HepG2 (cell line): ENCODE measurements at regions not wholly inside any gene's neighbourhood (a gene's known extent, or its start where the extent isn't known, plus 50 kb on each side); places are given as distances from the start of the nearest gene placed in this dataset.

Source experiments
- ATAC-seq: fragments of 200-7000 bp; cut with Tn5 transposase; 3 replicates; pipeline ENCODE4 v1.9.1; 2020; ENCODE audit warnings: mild to moderate bottlenecking, moderate library complexity
- BruUV-seq: library from RNA; stranded (reverse); fragments of 400-500 nt; replicated peaks from 2 replicates; lab custom pipeline; 2021; lab: Mats Ljungman, UMichigan
- CTCF ChIA-PET: fragments of 300-600 bp; formaldehyde crosslinking; extraction: SDS; loops from one replicate; lab custom pipeline; 2021; ENCODE audit warnings: low total read pairs, inconsistent platforms, low intra/inter-chr PET ratio; lab: Yijun Ruan, JAX
- POLR2A ChIA-PET: fragments of 350-600 bp; sonication (Branson Sonifier 250); formaldehyde crosslinking; loops from one replicate; lab custom pipeline; 2020; ENCODE audit warnings: antibody characterized with exemption, inconsistent platforms; lab: Yijun Ruan, JAX
- DNase-seq: peaks from one replicate; pipeline ENCODE4 v3.0.0-alpha.2; 2015; ENCODE audit warnings: low spot score
- FAIRE-seq: peaks from 3 replicates; lab custom pipeline; 2011; peaks lifted over from hg19 to GRCh38; lab: Jason Lieb, UNC
- H2AFZ ChIP-seq: one replicate; pipeline ENCODE4 v1.6.1; 2011; ENCODE audit warnings: low read length, inconsistent platforms
- H3K27ac ChIP-seq: fragments of 300-600 bp; 3 replicates; pipeline ENCODE4 v1.8.0; 2011; ENCODE audit warnings: mixed run types, mild to moderate bottlenecking, mixed read lengths, low read length, inconsistent platforms; ENCODE audit not compliant: insufficient read depth; ENCODE audit errors: extremely low read length
- H3K27me3 ChIP-seq, 2 experiments: fragments of 200-600 bp in 1 of 2; 2 replicates in 1 of 2; 3 replicates in 1 of 2; pipeline versions ENCODE4 v1.6.0 to v1.8.0; 2011; ENCODE audit warnings: low read length in 2 of 2, mild to moderate bottlenecking in 2 of 2, moderate library complexity in 2 of 2, inconsistent platforms in 1 of 2; ENCODE audit not compliant: insufficient read depth in 2 of 2, control insufficient read depth in 1 of 2
- H3K36me3 ChIP-seq, 2 experiments: fragments of 200-600 bp in 1 of 2; replicated peaks in 1 of 2; 2 replicates in 1 of 2; 3 replicates in 1 of 2; pipeline versions ENCODE4 v1.5.1 to v1.8.0; 2011; ENCODE audit warnings: low read length in 2 of 2, inconsistent platforms in 1 of 2; ENCODE audit not compliant: insufficient read depth in 2 of 2, control insufficient read depth in 1 of 2
- H3K4me1 ChIP-seq: 2 replicates; pipeline ENCODE4 v1.5.1; 2012; ENCODE audit warnings: low read length, inconsistent platforms; ENCODE audit not compliant: insufficient read depth
- H3K4me2 ChIP-seq: 2 replicates; pipeline ENCODE4 v1.6.0; 2011; ENCODE audit warnings: low read depth, low read length, inconsistent platforms
- H3K4me3 ChIP-seq, 3 experiments: fragments of 200-600 bp in 1 of 3; sonication (generic), shearing (Covaris generic) in 1 of 3; replicated peaks in 1 of 3; 2 replicates each; pipeline ENCODE4 v1.5.1; 2011 to 2016; ENCODE audit warnings: low read length in 3 of 3, inconsistent platforms in 2 of 3, low read depth in 2 of 3, mild to moderate bottlenecking in 2 of 3, control low read depth in 1 of 3, mixed read lengths in 1 of 3; ENCODE audit not compliant: insufficient read depth in 1 of 3
- H3K79me2 ChIP-seq: one replicate; pipeline ENCODE4 v1.6.1; 2011; ENCODE audit warnings: low read length, inconsistent platforms; ENCODE audit not compliant: insufficient read depth
- H3K9ac ChIP-seq: 2 replicates; pipeline ENCODE4 v1.6.0; 2011; ENCODE audit warnings: mild to moderate bottlenecking, low read depth, low read length, inconsistent platforms; ENCODE audit not compliant: insufficient read depth
- H3K9me3 ChIP-seq: 2 replicates; pipeline ENCODE4 v1.5.1; 2012; ENCODE audit warnings: mild to moderate bottlenecking, low read length
- H4K20me1 ChIP-seq: 2 replicates; pipeline ENCODE4 v1.6.0; 2011; ENCODE audit warnings: inconsistent platforms, mild to moderate bottlenecking, low read length, moderate library complexity; ENCODE audit not compliant: insufficient read depth
- NKX3-1 ChIP-seq: sonication (generic); formaldehyde crosslinking; IDR thresholded peaks from 2 replicates; pipeline ENCODE4 v1.5.0; 2020; ENCODE audit warnings: missing genetic modification reagents
- ZBTB21 ChIP-seq: sonication (generic); formaldehyde crosslinking; IDR thresholded peaks from 2 replicates; pipeline ENCODE4 v1.4.0; 2020; ENCODE audit warnings: missing genetic modification reagents
- ZNF776 ChIP-seq: sonication (generic); formaldehyde crosslinking; IDR thresholded peaks from 2 replicates; pipeline ENCODE4 v1.4.0; 2020; ENCODE audit warnings: mild to moderate bottlenecking, missing genetic modification reagents
- WGBS: methylation state at CpG from one replicate; pipeline ENCODE4 v1.1.6; 2017; ENCODE audit warnings: low lambda C conversion rate; 5-methylcytosine and 5-hydroxymethylcytosine counted together
- in situ Hi-C: cut with HindIII; loops from 2 replicates; pipeline ENCODE4 v1.10.0; 2017; ENCODE audit warnings: low pct_unique_long_range_greater_than_20kb; ENCODE audit not compliant: extremely low pct_ligation_motif_present
- intact Hi-C: fragments of 100-400 bp; cut with micrococcal nuclease; formaldehyde crosslinking; loops from one replicate; pipeline ENCODE4 v1.10.0; 2022; ENCODE audit not compliant: unreplicated experiment
- TF ChIP-seq, protein P1 (sequence below): sonication (generic); formaldehyde crosslinking; IDR thresholded peaks from 2 replicates; pipeline ENCODE4 v1.4.0; 2020; ENCODE audit warnings: missing genetic modification reagents
- TF ChIP-seq, protein P2 (sequence below): sonication (generic); formaldehyde crosslinking; IDR thresholded peaks from 2 replicates; pipeline ENCODE4 v1.4.0; 2020; ENCODE audit warnings: mild to moderate bottlenecking, missing genetic modification reagents, borderline replicate concordance

DNA sequence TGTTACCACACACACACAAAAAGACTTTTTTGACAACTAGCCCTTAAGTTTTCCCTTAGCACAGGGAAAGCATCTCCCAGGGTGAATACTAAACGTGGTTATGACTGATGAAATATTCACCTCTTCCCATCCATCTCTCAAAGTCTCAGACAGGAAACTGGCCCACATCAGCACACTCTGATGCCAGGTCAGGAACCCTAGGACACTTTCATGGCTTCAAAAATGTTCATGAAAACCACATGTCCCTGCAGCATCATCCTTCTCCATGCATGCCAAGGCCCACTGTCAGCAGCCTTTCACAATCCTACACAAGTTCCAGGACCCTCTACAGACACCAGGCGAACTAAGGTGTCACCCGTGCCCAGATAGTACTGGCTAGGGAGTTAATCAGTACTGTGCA lies 68.7 kb downstream of the DNTTIP2 start:
- Histone ChIP-seq H3K4me2 (no peak overlapping the region), H3K27ac (no peak overlapping the region), H3K9ac (no peak overlapping the region), H4K20me1 (no peaks in the 10 kb centered on the region), H3K4me1 (peaks cover 20% of the 10 kb centered on the region), H3K36me3 (no peaks in the 10 kb centered on the region), H3K79me2 (no peaks in the 10 kb centered on the region), H2AFZ (no peak overlapping the region), H3K9me3 (peaks cover 6% of the 10 kb centered on the region), H3K27me3 (no peaks in the 10 kb centered on the region), H3K4me3 (no peak overlapping the region)
- DNase-seq (no peak), FAIRE-seq (no peak), ATAC-seq (no peak)
- BruUV-seq, result no TSS peak
- POLR2A ChIA-PET, result no interaction called here
- CTCF ChIA-PET, result no interaction called here
- in situ Hi-C loops, result loop anchor here (5.0 kb wide), 1 partner anchor 183 kb away; no protein-coding TSS in a partner anchor
- 89% methylated on average over 2 of the region's 3 CpGs for WGBS
- intact Hi-C loops, result loop anchor here (5.0 kb wide), 1 partner anchor 53 kb away; no protein-coding TSS in a partner anchor
- TF ChIP-seq NKX3-1 (CRISPR knock-in tag), result no peak
- TF ChIP-seq ZBTB21 (CRISPR knock-in tag), result no peak
- TF ChIP-seq, protein P1, sequence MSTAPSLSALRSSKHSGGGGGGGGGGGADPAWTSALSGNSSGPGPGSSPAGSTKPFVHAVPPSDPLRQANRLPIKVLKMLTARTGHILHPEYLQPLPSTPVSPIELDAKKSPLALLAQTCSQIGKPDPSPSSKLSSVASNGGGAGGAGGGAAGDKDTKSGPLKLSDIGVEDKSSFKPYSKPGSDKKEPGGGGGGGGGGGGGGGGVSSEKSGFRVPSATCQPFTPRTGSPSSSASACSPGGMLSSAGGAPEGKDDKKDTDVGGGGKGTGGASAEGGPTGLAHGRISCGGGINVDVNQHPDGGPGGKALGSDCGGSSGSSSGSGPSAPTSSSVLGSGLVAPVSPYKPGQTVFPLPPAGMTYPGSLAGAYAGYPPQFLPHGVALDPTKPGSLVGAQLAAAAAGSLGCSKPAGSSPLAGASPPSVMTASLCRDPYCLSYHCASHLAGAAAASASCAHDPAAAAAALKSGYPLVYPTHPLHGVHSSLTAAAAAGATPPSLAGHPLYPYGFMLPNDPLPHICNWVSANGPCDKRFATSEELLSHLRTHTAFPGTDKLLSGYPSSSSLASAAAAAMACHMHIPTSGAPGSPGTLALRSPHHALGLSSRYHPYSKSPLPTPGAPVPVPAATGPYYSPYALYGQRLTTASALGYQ (CRISPR knock-in tag), result no peak
- no peak for TF ChIP-seq ZNF776 (CRISPR knock-in tag)
- TF ChIP-seq, protein P2, sequence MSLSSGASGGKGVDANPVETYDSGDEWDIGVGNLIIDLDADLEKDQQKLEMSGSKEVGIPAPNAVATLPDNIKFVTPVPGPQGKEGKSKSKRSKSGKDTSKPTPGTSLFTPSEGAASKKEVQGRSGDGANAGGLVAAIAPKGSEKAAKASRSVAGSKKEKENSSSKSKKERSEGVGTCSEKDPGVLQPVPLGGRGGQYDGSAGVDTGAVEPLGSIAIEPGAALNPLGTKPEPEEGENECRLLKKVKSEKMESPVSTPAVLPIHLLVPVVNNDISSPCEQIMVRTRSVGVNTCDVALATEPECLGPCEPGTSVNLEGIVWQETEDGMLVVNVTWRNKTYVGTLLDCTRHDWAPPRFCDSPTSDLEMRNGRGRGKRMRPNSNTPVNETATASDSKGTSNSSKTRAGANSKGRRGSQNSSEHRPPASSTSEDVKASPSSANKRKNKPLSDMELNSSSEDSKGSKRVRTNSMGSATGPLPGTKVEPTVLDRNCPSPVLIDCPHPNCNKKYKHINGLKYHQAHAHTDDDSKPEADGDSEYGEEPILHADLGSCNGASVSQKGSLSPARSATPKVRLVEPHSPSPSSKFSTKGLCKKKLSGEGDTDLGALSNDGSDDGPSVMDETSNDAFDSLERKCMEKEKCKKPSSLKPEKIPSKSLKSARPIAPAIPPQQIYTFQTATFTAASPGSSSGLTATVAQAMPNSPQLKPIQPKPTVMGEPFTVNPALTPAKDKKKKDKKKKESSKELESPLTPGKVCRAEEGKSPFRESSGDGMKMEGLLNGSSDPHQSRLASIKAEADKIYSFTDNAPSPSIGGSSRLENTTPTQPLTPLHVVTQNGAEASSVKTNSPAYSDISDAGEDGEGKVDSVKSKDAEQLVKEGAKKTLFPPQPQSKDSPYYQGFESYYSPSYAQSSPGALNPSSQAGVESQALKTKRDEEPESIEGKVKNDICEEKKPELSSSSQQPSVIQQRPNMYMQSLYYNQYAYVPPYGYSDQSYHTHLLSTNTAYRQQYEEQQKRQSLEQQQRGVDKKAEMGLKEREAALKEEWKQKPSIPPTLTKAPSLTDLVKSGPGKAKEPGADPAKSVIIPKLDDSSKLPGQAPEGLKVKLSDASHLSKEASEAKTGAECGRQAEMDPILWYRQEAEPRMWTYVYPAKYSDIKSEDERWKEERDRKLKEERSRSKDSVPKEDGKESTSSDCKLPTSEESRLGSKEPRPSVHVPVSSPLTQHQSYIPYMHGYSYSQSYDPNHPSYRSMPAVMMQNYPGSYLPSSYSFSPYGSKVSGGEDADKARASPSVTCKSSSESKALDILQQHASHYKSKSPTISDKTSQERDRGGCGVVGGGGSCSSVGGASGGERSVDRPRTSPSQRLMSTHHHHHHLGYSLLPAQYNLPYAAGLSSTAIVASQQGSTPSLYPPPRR (CRISPR knock-in tag), result no peak
